H1 (cell line): ENCODE measurements at regions not wholly inside any gene's neighbourhood (a gene's known extent, or its start where the extent isn't known, plus 50 kb on each side); places are given as distances from the start of the nearest gene placed in this dataset.

Source experiments
- ASH2L ChIP-seq: fragments of 200-600, 300-600 bp; sonication (generic); IDR thresholded peaks from one replicate; pipeline ENCODE4 v1.7.1; 2017; ENCODE audit warnings: low read length
- CEBPB ChIP-seq: IDR thresholded peaks from 2 replicates; pipeline ENCODE4 v1.6.1; 2012; ENCODE audit warnings: low read depth, low read length
- CTCF ChIP-seq, 3 experiments: IDR thresholded peaks; 1 replicate in 2 of 3; 2 replicates in 1 of 3; pipeline versions ENCODE4 v1.5.1 to v1.6.1; 2011; ENCODE audit warnings: low read length in 3 of 3, mild to moderate bottlenecking in 3 of 3, inconsistent platforms in 2 of 3, low read depth in 1 of 3, moderate library complexity in 1 of 3; ENCODE audit not compliant: insufficient read depth in 1 of 3; ENCODE audit errors: control extremely low read depth in 1 of 3
- EP300 ChIP-seq, 2 experiments: IDR thresholded peaks; 1 replicate in 1 of 2; 2 replicates in 1 of 2; pipeline ENCODE4 v1.6.1; 2011 to 2012; ENCODE audit warnings: low read depth in 2 of 2, low read length in 2 of 2, mild to moderate bottlenecking in 2 of 2, borderline replicate concordance in 1 of 2, inconsistent platforms in 1 of 2, moderate library complexity in 1 of 2
- EZH2 ChIP-seq: fragments of 200-600 bp; sonication (generic); IDR thresholded peaks from 2 replicates; pipeline ENCODE4 v1.7.1; 2012; ENCODE audit warnings: low read depth, mild to moderate bottlenecking, moderate library complexity, low read length, inconsistent platforms; ENCODE audit not compliant: severe bottlenecking
- HDAC2 ChIP-seq, 2 experiments: fragments of 300-600 bp in 1 of 2; sonication (generic) in 1 of 2; IDR thresholded peaks; 2 replicates each; pipeline ENCODE4 v1.6.1; 2011 to 2012; ENCODE audit warnings: low read depth in 2 of 2, low read length in 2 of 2, mild to moderate bottlenecking in 2 of 2, moderate library complexity in 2 of 2, borderline replicate concordance in 1 of 2, inconsistent platforms in 1 of 2
- NANOG ChIP-seq: IDR thresholded peaks from 2 replicates; pipeline ENCODE4 v1.6.1; 2011; ENCODE audit warnings: low read length, low read depth, mild to moderate bottlenecking, inconsistent platforms; ENCODE audit not compliant: insufficient read depth, poor library complexity, severe bottlenecking
- POLR2AphosphoS5 ChIP-seq: IDR thresholded peaks from 2 replicates; pipeline ENCODE4 v1.6.1; 2011; ENCODE audit warnings: low read depth, low read length
- RFX5 ChIP-seq: IDR thresholded peaks from 2 replicates; pipeline ENCODE4 v1.6.1; 2011; ENCODE audit warnings: low read depth, low read length, improper control_type of control experiment, borderline replicate concordance
- RNF2 ChIP-seq: fragments of 200-900, 300-1000 bp; sonication (generic); IDR thresholded peaks from 2 replicates; pipeline ENCODE4 v1.7.1; 2016; ENCODE audit warnings: borderline replicate concordance, low read depth, mild to moderate bottlenecking, antibody characterized with exemption, low read length; ENCODE audit not compliant: poor library complexity, severe bottlenecking; ENCODE audit errors: missing control alignments
- SIX5 ChIP-seq: IDR thresholded peaks from 2 replicates; pipeline ENCODE4 v1.6.1; 2011; ENCODE audit warnings: mild to moderate bottlenecking, low read depth, low read length
- TAF1 ChIP-seq: IDR thresholded peaks from 2 replicates; pipeline ENCODE4 v1.6.1; 2011; ENCODE audit warnings: mild to moderate bottlenecking, low read depth, low read length
- TCF12 ChIP-seq: IDR thresholded peaks from 2 replicates; pipeline ENCODE4 v1.6.1; 2011; ENCODE audit warnings: low read depth, mild to moderate bottlenecking, low read length
- USF2 ChIP-seq: IDR thresholded peaks from 2 replicates; pipeline ENCODE4 v1.6.1; 2011; ENCODE audit warnings: low read length, improper control_type of control experiment

- no peak for TF ChIP-seq HDAC2 (IDR thresholded peaks at IDR 0.05; ENCODE audit: borderline replicate concordance in 1 of 2, low read depth in 2 of 2, low read length in 2 of 2)
- TF ChIP-seq POLR2AphosphoS5 = no peak
- no peak for TF ChIP-seq SIX5
- TF ChIP-seq TCF12 = no peak
- TF ChIP-seq CEBPB = no peak
- TF ChIP-seq CTCF (IDR thresholded peaks at IDR 0.05; ENCODE audit: control extremely low read depth in 1 of 3, insufficient read depth in 1 of 3, low read depth in 1 of 3, low read length in 3 of 3) = no peak
- no peak for TF ChIP-seq RNF2
- no peak for TF ChIP-seq USF2
- TF ChIP-seq NANOG = no peak
- TF ChIP-seq RFX5 = no peak
- TF ChIP-seq EZH2 = no peak
- TF ChIP-seq ASH2L = no peak
- TF ChIP-seq EP300 (IDR thresholded peaks at IDR 0.05; ENCODE audit: borderline replicate concordance in 1 of 2, low read depth in 2 of 2, low read length in 2 of 2) = no peak
- no peak for TF ChIP-seq TAF1
Measured at GRCh38 chr16:55991843-55992242, 116.7 kb upstream of the CES5A start.
